GM21515 (cell line): ENCODE measurements at regions not wholly inside any gene's neighbourhood (a gene's known extent, or its start where the extent isn't known, plus 50 kb on each side); places are given as distances from the start of the nearest gene placed in this dataset.

ENCODE experiments used
- ATAC-seq: cut with Tn5 transposase; IDR thresholded peaks from one replicate; pipeline ENCODE4 v1.9.1; 2021; ENCODE audit not compliant: unreplicated experiment

GRCh38 chr13:104106705-104107393 lies 1040.6 kb upstream of the SLC10A2 start:
- no peak for ATAC-seq

GRCh38 chr13:104105418-104106355 lies 1039.5 kb upstream of the SLC10A2 start:
- ATAC-seq, result no peak

- ATAC-seq, result no peak
Measured at GRCh38 chr13:104099750-104100149, 1033.5 kb upstream of the SLC10A2 start.

GRCh38 chr13:104098421-104098820 lies 1032.2 kb upstream of the SLC10A2 start:
- ATAC-seq, result no peak

- ATAC-seq, result no peak
Measured at GRCh38 chr13:104086759-104087158, 1020.5 kb upstream of the SLC10A2 start.

GRCh38 chr13:104086210-104086609 lies 1020.0 kb upstream of the SLC10A2 start:
- ATAC-seq, result no peak

GRCh38 chr13:104085611-104086010 lies 1019.4 kb upstream of the SLC10A2 start:
- no peak for ATAC-seq

- no peak for ATAC-seq
Measured at GRCh38 chr13:104074326-104074725, 1008.1 kb upstream of the SLC10A2 start.

GRCh38 chr13:104071806-104072205 lies 1005.6 kb upstream of the SLC10A2 start:
- no peak for ATAC-seq

GRCh38 chr13:104065328-104065727 lies 999.1 kb upstream of the SLC10A2 start:
- ATAC-seq, result no peak

- no peak for ATAC-seq
Measured at GRCh38 chr13:104057861-104058260, 991.6 kb upstream of the SLC10A2 start.

GRCh38 chr13:104045907-104046306 lies 979.7 kb upstream of the SLC10A2 start:
- ATAC-seq, result no peak

GRCh38 chr13:104043184-104043583 lies 977.0 kb upstream of the SLC10A2 start:
- ATAC-seq, result no peak

GRCh38 chr13:104034891-104035290 lies 968.7 kb upstream of the SLC10A2 start:
- no peak for ATAC-seq

GRCh38 chr13:104025303-104025702 lies 959.1 kb upstream of the SLC10A2 start:
- ATAC-seq, result no peak

- ATAC-seq, result no peak
Measured at GRCh38 chr13:104024416-104025170, 958.4 kb upstream of the SLC10A2 start.

GRCh38 chr13:104021806-104022397 lies 955.7 kb upstream of the SLC10A2 start:
- no peak for ATAC-seq

- ATAC-seq, result no peak
Measured at GRCh38 chr13:104017317-104017716, 951.1 kb upstream of the SLC10A2 start.

- ATAC-seq, result no peak
Measured at GRCh38 chr13:104015646-104016396, 949.6 kb upstream of the SLC10A2 start.
